ENCODE measurements at regions not wholly inside any gene's neighbourhood (a gene's known extent, or its start where the extent isn't known, plus 50 kb on each side); places are given as distances from the start of the nearest gene placed in this dataset.

GRCh38 chr12:84696281-84696680, 216.3 kb downstream of the SLC6A15 start (continued):
- TF ChIP-seq MAX (IDR thresholded peaks at IDR 0.05), result no peak
- no peak for TF ChIP-seq BACH1 (IDR thresholded peaks at IDR 0.05; ENCODE audit: low read length)
- no peak for TF ChIP-seq ATF2 (IDR thresholded peaks at IDR 0.05; ENCODE audit: low read length)
- TF ChIP-seq JUND (IDR thresholded peaks at IDR 0.05; ENCODE audit: low read length), result no peak
- TF ChIP-seq YY1 (IDR thresholded peaks at IDR 0.05; ENCODE audit: low read depth, low read length), result no peak
- TF ChIP-seq TBP (IDR thresholded peaks at IDR 0.05; ENCODE audit: low read depth, low read length), result no peak
- TF ChIP-seq JUN (IDR thresholded peaks at IDR 0.05; ENCODE audit: low read depth, low read length), result no peak
- TF ChIP-seq NRF1 (IDR thresholded peaks at IDR 0.05; ENCODE audit: low read depth, low read length), result no peak
- no peak for TF ChIP-seq SIRT6 (IDR thresholded peaks at IDR 0.05; ENCODE audit: low read length)
- no peak for TF ChIP-seq SRF (IDR thresholded peaks at IDR 0.05; ENCODE audit: low read depth, low read length)
- no peak for TF ChIP-seq E2F6 (IDR thresholded peaks at IDR 0.05)
- TF ChIP-seq SP2 (IDR thresholded peaks at IDR 0.05; ENCODE audit: low read length), result no peak
- TF ChIP-seq HDAC2 (IDR thresholded peaks at IDR 0.05; ENCODE audit: borderline replicate concordance in 1 of 2, low read depth in 2 of 2, low read length in 2 of 2), result no peak
- no peak for TF ChIP-seq RAD21 (IDR thresholded peaks at IDR 0.05 in 1 of 2, conservative IDR thresholded peaks at IDR 0.05 in 1 of 2; ENCODE audit: low read depth in 2 of 2, low read length in 2 of 2)
- no peak for TF ChIP-seq BCL11A (IDR thresholded peaks at IDR 0.05; ENCODE audit: low read depth in 2 of 2, low read length in 2 of 2)
- no peak for TF ChIP-seq RXRA (IDR thresholded peaks at IDR 0.05; ENCODE audit: insufficient read depth, low read depth, low read length)

Measured in H1 (cell line).